ENCODE measurements at regions not wholly inside any gene's neighbourhood (a gene's known extent, or its start where the extent isn't known, plus 50 kb on each side); places are given as distances from the start of the nearest gene placed in this dataset.

GRCh38 chr12:125652681-125653080 lies 587.4 kb downstream of the AACS start:
- Histone ChIP-seq H4K91ac (ENCODE audit: insufficient read length, low read depth, low read length) (no peak overlapping the region), H3K14ac (ENCODE audit: insufficient read depth, low read length) (no peak overlapping the region), H4K20me1 (ENCODE audit: control insufficient read depth, insufficient read depth, insufficient read length) (no peaks in the 10 kb centered on the region), H3K27ac (ENCODE audit: insufficient read length, low read depth, low read length) (no peak overlapping the region), H2BK15ac (ENCODE audit: low read depth, low read length) (no peak overlapping the region), H3K56ac (ENCODE audit: insufficient read length, low read depth, low read length) (no peak overlapping the region), H2BK20ac (ENCODE audit: low read depth, low read length, poor library complexity, severe bottlenecking) (no peak overlapping the region), H3K79me1 (ENCODE audit: insufficient read depth, low read depth, low read length, poor library complexity, severe bottlenecking) (no peaks in the 10 kb centered on the region), H3K4me2 (ENCODE audit: insufficient read depth, insufficient read length, low read length) (no peak overlapping the region), H3K4ac (ENCODE audit: low read depth, low read length) (no peak overlapping the region), H2AK5ac (ENCODE audit: insufficient read length, low read length) (no peak overlapping the region), H3K27me3 (ENCODE audit: insufficient read depth, low read length) (no peaks in the 10 kb centered on the region), H2AFZ (ENCODE audit: low read length) (no peak overlapping the region), H3K4me1 (ENCODE audit: insufficient read depth, low read length) (no peaks in the 10 kb centered on the region), H3T11ph (ENCODE audit: low read length) (no peak overlapping the region), H4K8ac (replicated peaks; ENCODE audit: insufficient read length, low read depth, low read length) (no peak overlapping the region), H2BK120ac (ENCODE audit: low read depth, low read length, poor library complexity, severe bottlenecking) (no peak overlapping the region), H3K23me2 (ENCODE audit: insufficient read length, low read depth, low read length, poor library complexity, severe bottlenecking) (no peaks in the 10 kb centered on the region), H3K79me2 (ENCODE audit: insufficient read depth, low read length) (no peaks in the 10 kb centered on the region), H2BK12ac (ENCODE audit: insufficient read length, low read depth, low read length) (no peak overlapping the region), H3K9me3 (ENCODE audit: control insufficient read depth, low read depth, low read length) (no peaks in the 10 kb centered on the region), H3K9ac (ENCODE audit: extremely low read depth, insufficient read length, low read length) (no peak overlapping the region), H4K5ac (ENCODE audit: insufficient read length, low read depth, low read length) (no peak overlapping the region), H2BK5ac (ENCODE audit: insufficient read length, low read length) (no peak overlapping the region), H3K23ac (ENCODE audit: insufficient read length, low read depth, low read length) (no peak overlapping the region), H3K18ac (ENCODE audit: insufficient read length, low read depth, low read length) (no peak overlapping the region)
- peaks cover 0 to 18% (median 4%) of the 10 kb centered on the region in 3 experiments; a peak in 3 of 7 replicates for H3K36me3 Mint-ChIP-seq (ENCODE audit: insufficient read depth in 1 of 3, low read depth in 3 of 3)
- TF ChIP-seq, protein P1, sequence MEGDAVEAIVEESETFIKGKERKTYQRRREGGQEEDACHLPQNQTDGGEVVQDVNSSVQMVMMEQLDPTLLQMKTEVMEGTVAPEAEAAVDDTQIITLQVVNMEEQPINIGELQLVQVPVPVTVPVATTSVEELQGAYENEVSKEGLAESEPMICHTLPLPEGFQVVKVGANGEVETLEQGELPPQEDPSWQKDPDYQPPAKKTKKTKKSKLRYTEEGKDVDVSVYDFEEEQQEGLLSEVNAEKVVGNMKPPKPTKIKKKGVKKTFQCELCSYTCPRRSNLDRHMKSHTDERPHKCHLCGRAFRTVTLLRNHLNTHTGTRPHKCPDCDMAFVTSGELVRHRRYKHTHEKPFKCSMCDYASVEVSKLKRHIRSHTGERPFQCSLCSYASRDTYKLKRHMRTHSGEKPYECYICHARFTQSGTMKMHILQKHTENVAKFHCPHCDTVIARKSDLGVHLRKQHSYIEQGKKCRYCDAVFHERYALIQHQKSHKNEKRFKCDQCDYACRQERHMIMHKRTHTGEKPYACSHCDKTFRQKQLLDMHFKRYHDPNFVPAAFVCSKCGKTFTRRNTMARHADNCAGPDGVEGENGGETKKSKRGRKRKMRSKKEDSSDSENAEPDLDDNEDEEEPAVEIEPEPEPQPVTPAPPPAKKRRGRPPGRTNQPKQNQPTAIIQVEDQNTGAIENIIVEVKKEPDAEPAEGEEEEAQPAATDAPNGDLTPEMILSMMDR (conservative IDR thresholded peaks at IDR 0.05), result no peak
- no peak overlapping the region for H3K27ac Mint-ChIP-seq
- no peaks in the 10 kb centered on the region; the same call in 1 of the 2 replicates for H3K27me3 Mint-ChIP-seq (ENCODE audit: low read depth)
- WGBS (ENCODE audit: extremely low coverage, insufficient read length, low lambda C conversion rate), result no CpG with 5 or more reads among the region's 6 CpGs
- H3K4me1 Mint-ChIP-seq, result no peaks in the 10 kb centered on the region
- no peaks in the 10 kb centered on the region for H3K9me3 Mint-ChIP-seq
- no peak for DNase-seq
- no peak overlapping the region for H3K4me3 Mint-ChIP-seq

All from H9 (cell line).